ENCODE measurements at regions not wholly inside any gene's neighbourhood (a gene's known extent, or its start where the extent isn't known, plus 50 kb on each side); places are given as distances from the start of the nearest gene placed in this dataset.

- H3K4me3 ChIP-seq (ENCODE audit: low read depth, low read length): no peak overlapping the region
- no peak for TF ChIP-seq CTCF (conservative IDR thresholded peaks at IDR 0.05; ENCODE audit: low read depth, low read length)
- no peak for DNase-seq (ENCODE audit: low read depth)
Observed at GRCh38 chr18:59787998-59788790, 91.0 kb upstream of the CCBE1 start.

GRCh38 chr18:59784694-59785093, 87.5 kb upstream of the CCBE1 start:
- no peak overlapping the region for H3K4me3 ChIP-seq (ENCODE audit: low read depth, low read length)
- TF ChIP-seq CTCF (conservative IDR thresholded peaks at IDR 0.05; ENCODE audit: low read depth, low read length): no peak

GRCh38 chr18:59783138-59783537, 85.9 kb upstream of the CCBE1 start:
- peak; percentile 70 for TF ChIP-seq CTCF (conservative IDR thresholded peaks at IDR 0.05; ENCODE audit: low read depth, low read length)
- DNase-seq (ENCODE audit: low read depth): no peak
- no peak overlapping the region for H3K4me3 ChIP-seq (ENCODE audit: low read depth, low read length)

More at GRCh38 chr18:59784694-59785093, 87.5 kb upstream of the CCBE1 start:
- no peak for DNase-seq (ENCODE audit: low read depth)

- TF ChIP-seq CTCF (conservative IDR thresholded peaks at IDR 0.05; ENCODE audit: low read depth, low read length): no peak
- H3K4me3 ChIP-seq (ENCODE audit: low read depth, low read length): no peak overlapping the region
- DNase-seq (ENCODE audit: low read depth): peak; percentile 30
Observed at GRCh38 chr18:59779979-59780378, 82.8 kb upstream of the CCBE1 start.

- DNase-seq (ENCODE audit: low read depth): no peak
- no peak for TF ChIP-seq CTCF (conservative IDR thresholded peaks at IDR 0.05; ENCODE audit: low read depth, low read length)
- H3K4me3 ChIP-seq (ENCODE audit: low read depth, low read length): no peak overlapping the region
Observed at GRCh38 chr18:59778434-59778833, 81.2 kb upstream of the CCBE1 start.

GRCh38 chr18:59777636-59778035, 80.4 kb upstream of the CCBE1 start:
- DNase-seq (ENCODE audit: low read depth): no peak
- TF ChIP-seq CTCF (conservative IDR thresholded peaks at IDR 0.05; ENCODE audit: low read depth, low read length): no peak
- no peak overlapping the region for H3K4me3 ChIP-seq (ENCODE audit: low read depth, low read length)

Measured in epithelial cell of proximal tubule (primary cell).